Glomerular endothelial cell (primary cell): ENCODE measurements at regions not wholly inside any gene's neighbourhood (a gene's known extent, or its start where the extent isn't known, plus 50 kb on each side); places are given as distances from the start of the nearest gene placed in this dataset.
"Not testable (repeated sequence)": the region's sequence is repeated elsewhere in the genome, so short reads cannot be mapped to it uniquely, and the experiment has no call there.

Experiments used
- DNase-seq: peaks from one replicate; pipeline ENCODE4 v3.0.0-alpha.2; 2011; ENCODE audit warnings: low read depth, low spot score; ENCODE audit errors: extremely low read depth

- DNase-seq, result no peak
Measured at GRCh38 chr12:34301251-34302130, 279.2 kb downstream of the ALG10 start.

- no peak for DNase-seq
Measured at GRCh38 chr12:34302131-34302885, 280.0 kb downstream of the ALG10 start.

GRCh38 chr12:34303091-34303870, 281.0 kb downstream of the ALG10 start:
- DNase-seq, result no peak

GRCh38 chr12:34304001-34304400, 281.7 kb downstream of the ALG10 start:
- no peak for DNase-seq

GRCh38 chr12:34304546-34304945, 282.2 kb downstream of the ALG10 start:
- DNase-seq, result no peak

- DNase-seq, result no peak
Measured at GRCh38 chr12:34305176-34305575, 282.9 kb downstream of the ALG10 start.

GRCh38 chr12:34306133-34306830, 284.0 kb downstream of the ALG10 start:
- no peak for DNase-seq

- not testable (repeated sequence) for DNase-seq
Measured at GRCh38 chr12:34309806-34310804, 287.8 kb downstream of the ALG10 start.

- no peak for DNase-seq
Measured at GRCh38 chr12:34311337-34311736, 289.0 kb downstream of the ALG10 start.

- no peak for DNase-seq
Measured at GRCh38 chr12:34327671-34328070, 305.4 kb downstream of the ALG10 start.

GRCh38 chr12:34333337-34333736, 311.0 kb downstream of the ALG10 start:
- DNase-seq, result no peak

GRCh38 chr12:34334538-34334937, 312.2 kb downstream of the ALG10 start:
- DNase-seq, result no peak

- no peak for DNase-seq
Measured at GRCh38 chr12:34334953-34335743, 312.9 kb downstream of the ALG10 start.

- no peak for DNase-seq
Measured at GRCh38 chr12:34335819-34336262, 313.5 kb downstream of the ALG10 start.

GRCh38 chr12:34336619-34337465, 314.5 kb downstream of the ALG10 start:
- no peak for DNase-seq

GRCh38 chr12:34338751-34339150, 316.5 kb downstream of the ALG10 start:
- no peak for DNase-seq

GRCh38 chr12:34339922-34340321, 317.6 kb downstream of the ALG10 start:
- no peak for DNase-seq
